GM18502 (cell line): ENCODE measurements at regions not wholly inside any gene's neighbourhood (a gene's known extent, or its start where the extent isn't known, plus 50 kb on each side); places are given as distances from the start of the nearest gene placed in this dataset.

ENCODE experiments used
- ATAC-seq: cut with Tn5 transposase; IDR thresholded peaks from one replicate; pipeline ENCODE4 v1.9.1; 2021; ENCODE audit warnings: mild to moderate bottlenecking; ENCODE audit not compliant: unreplicated experiment, poor library complexity

- no peak for ATAC-seq
Observed at GRCh38 chr7:113491305-113491704, 373.0 kb upstream of the SMIM30 start.

GRCh38 chr7:113487925-113488731 is 369.8 kb upstream of the SMIM30 start:
- ATAC-seq: no peak

- no peak for ATAC-seq
Observed at GRCh38 chr7:113486548-113486947, 368.2 kb upstream of the SMIM30 start.

GRCh38 chr7:113483657-113484056 is 365.3 kb upstream of the SMIM30 start:
- no peak for ATAC-seq

GRCh38 chr7:113480537-113480936 is 362.2 kb upstream of the SMIM30 start:
- ATAC-seq: no peak

GRCh38 chr7:113464096-113464855 is 345.9 kb upstream of the SMIM30 start:
- no peak for ATAC-seq

GRCh38 chr7:113460067-113460466 is 341.7 kb upstream of the SMIM30 start:
- ATAC-seq: no peak

GRCh38 chr7:113456533-113456932 is 338.2 kb upstream of the SMIM30 start:
- ATAC-seq: no peak

GRCh38 chr7:113454597-113455169 is 336.3 kb upstream of the SMIM30 start:
- ATAC-seq: no peak

GRCh38 chr7:113452245-113452644 is 333.9 kb upstream of the SMIM30 start:
- no peak for ATAC-seq

GRCh38 chr7:113446791-113447190 is 328.4 kb upstream of the SMIM30 start:
- no peak for ATAC-seq

GRCh38 chr7:113446391-113446790 is 328.0 kb upstream of the SMIM30 start:
- no peak for ATAC-seq

- ATAC-seq: no peak
Observed at GRCh38 chr7:113444261-113444660, 325.9 kb upstream of the SMIM30 start.

- ATAC-seq: no peak
Observed at GRCh38 chr7:113440173-113440572, 321.8 kb upstream of the SMIM30 start.

GRCh38 chr7:113431406-113431805 is 313.1 kb upstream of the SMIM30 start:
- ATAC-seq: no peak

GRCh38 chr7:113424185-113424817 is 305.9 kb upstream of the SMIM30 start:
- ATAC-seq: no peak

- ATAC-seq: peak; percentile 100
Observed at GRCh38 chr7:113421696-113422330, 303.5 kb upstream of the SMIM30 start.

GRCh38 chr7:113414401-113415035 is 296.2 kb upstream of the SMIM30 start:
- ATAC-seq: no peak

- ATAC-seq: no peak
Observed at GRCh38 chr7:113412410-113412809, 294.1 kb upstream of the SMIM30 start.

- ATAC-seq: no peak
Observed at GRCh38 chr7:113410796-113411195, 292.4 kb upstream of the SMIM30 start.
